OCI-LY3 (cell line): ENCODE measurements at regions not wholly inside any gene's neighbourhood (a gene's known extent, or its start where the extent isn't known, plus 50 kb on each side); places are given as distances from the start of the nearest gene placed in this dataset.
A peak's percentile ranks its signal among the peaks of the same experiment; 100 is the strongest.
"Not testable (repeated sequence)": the region's sequence is repeated elsewhere in the genome, so short reads cannot be mapped to it uniquely, and the experiment has no call there.

ENCODE experiments used
- H2AFZ ChIP-seq: fragments of 200-600, 300-600 bp; shearing (Covaris generic); 2 replicates; pipeline ENCODE4 v1.6.0; 2014; ENCODE audit warnings: antibody characterized with exemption, low read depth, low read length
- H3K27ac ChIP-seq: fragments of 200-600, 300-600 bp; sonication (generic); 2 replicates; pipeline ENCODE4 v1.5.1; 2014; ENCODE audit warnings: mild to moderate bottlenecking, low read length, moderate library complexity, mixed read lengths
- H3K27me3 ChIP-seq: fragments of 200-600, 300-600 bp; sonication (generic); 2 replicates; pipeline ENCODE4 v1.6.1; 2014; ENCODE audit warnings: low read depth, low read length, mixed read lengths
- H3K36me3 ChIP-seq: fragments of 200-600, 300-600 bp; sonication (generic); replicated peaks from 2 replicates; pipeline ENCODE3; 2014; ENCODE audit warnings: low read depth, low read length, mixed read lengths
- H3K4me1 ChIP-seq: fragments of 300-600, 200-600 bp; sonication (generic); 2 replicates; pipeline ENCODE4 v1.6.1; 2014; ENCODE audit warnings: low read length, mixed read lengths
- H3K4me2 ChIP-seq: fragments of 200-600, 300-600 bp; sonication (generic); 2 replicates; pipeline ENCODE4 v1.6.1; 2014; ENCODE audit warnings: low read length, mixed read lengths
- H3K4me3 ChIP-seq: fragments of 300-600, 200-600 bp; sonication (generic); 2 replicates; pipeline ENCODE4 v1.5.1; 2014; ENCODE audit warnings: antibody characterized with exemption, mild to moderate bottlenecking, low read length, moderate library complexity
- H3K79me2 ChIP-seq: fragments of 300-600, 200-600 bp; shearing (Covaris generic); 2 replicates; pipeline ENCODE4 v1.6.1; 2014; ENCODE audit warnings: mild to moderate bottlenecking, low read length, mixed read lengths
- H3K9ac ChIP-seq: fragments of 300-600, 200-600 bp; shearing (Covaris generic); 2 replicates; pipeline ENCODE4 v1.6.0; 2014; ENCODE audit warnings: mild to moderate bottlenecking, low read length, moderate library complexity
- H3K9me3 ChIP-seq: fragments of 200-600, 300-600 bp; shearing (Covaris generic); 2 replicates; pipeline ENCODE4 v1.6.1; 2014; ENCODE audit warnings: low read length, mixed read lengths; ENCODE audit not compliant: insufficient read depth
- H4K20me1 ChIP-seq: fragments of 200-600, 300-600 bp; sonication (generic); 2 replicates; pipeline ENCODE4 v1.6.1; 2016; ENCODE audit warnings: low read length, mixed read lengths; ENCODE audit not compliant: insufficient read depth
- CTCF ChIP-seq: fragments of 200-600, 300-600 bp; sonication (generic); IDR thresholded peaks from 2 replicates; pipeline ENCODE4 v1.5.1; 2014; ENCODE audit warnings: antibody characterized with exemption, low read length, low read depth
- EZH2phosphoT487 ChIP-seq: fragments of 200-600 bp; shearing (Covaris generic); IDR thresholded peaks from 2 replicates; pipeline ENCODE4 v1.6.1; 2018; ENCODE audit warnings: antibody characterized with exemption, mixed run types, low read depth

- Histone ChIP-seq H3K9ac (no peak overlapping the region), H2AFZ (no peak overlapping the region), H3K79me2 (no peaks in the 10 kb centered on the region), H3K4me2 (no peak overlapping the region), H3K4me3 (no peak overlapping the region), H3K4me1 (peaks cover 8% of the 10 kb centered on the region), H3K27ac (no peak overlapping the region), H3K27me3 (no peaks in the 10 kb centered on the region), H3K9me3 (peaks cover 3% of the 10 kb centered on the region), H3K36me3 (no peaks in the 10 kb centered on the region), H4K20me1 (no peaks in the 10 kb centered on the region)
- TF ChIP-seq EZH2phosphoT487, result no peak
- no peak for TF ChIP-seq CTCF
These were observed 614.9 kb downstream of the DOK5 start for GRCh38 chr20:55090286-55090685.

- peaks cover 8% of the 10 kb centered on the region for H3K4me1 ChIP-seq
- no peak overlapping the region for H3K4me3 ChIP-seq
- H3K4me2 ChIP-seq, result no peak overlapping the region
- no peaks in the 10 kb centered on the region for H3K79me2 ChIP-seq
- H3K27me3 ChIP-seq, result no peaks in the 10 kb centered on the region
- peak overlapping the region; percentile 48 for H2AFZ ChIP-seq
- H4K20me1 ChIP-seq, result no peaks in the 10 kb centered on the region
- no peaks in the 10 kb centered on the region for H3K36me3 ChIP-seq
- no peak for TF ChIP-seq EZH2phosphoT487
- TF ChIP-seq CTCF, result peak; percentile 66
- H3K27ac ChIP-seq, result no peak overlapping the region
- H3K9ac ChIP-seq, result no peak overlapping the region
- no peaks in the 10 kb centered on the region for H3K9me3 ChIP-seq
These were observed 611.0 kb downstream of the DOK5 start for GRCh38 chr20:55086421-55086820.

- H3K9me3 ChIP-seq, result no peaks in the 10 kb centered on the region
- TF ChIP-seq CTCF (no peak), EZH2phosphoT487 (no peak)
These were observed 604.5 kb downstream of the DOK5 start for GRCh38 chr20:55079917-55080316.

GRCh38 chr20:55074266-55074840 lies 599.0 kb downstream of the DOK5 start:
- not testable (repeated sequence) for H3K4me3 ChIP-seq, H3K9me3 ChIP-seq, H3K27ac ChIP-seq, H3K27me3 ChIP-seq, H3K36me3 ChIP-seq, H3K4me1 ChIP-seq, H2AFZ ChIP-seq, H4K20me1 ChIP-seq, H3K79me2 ChIP-seq, H3K9ac ChIP-seq, H3K4me2 ChIP-seq

More at GRCh38 chr20:55079917-55080316, 604.5 kb downstream of the DOK5 start:
- Histone ChIP-seq H3K79me2 (no peaks in the 10 kb centered on the region), H3K4me3 (no peak overlapping the region), H3K27ac (no peak overlapping the region), H3K9ac (no peak overlapping the region), H3K4me2 (no peak overlapping the region), H3K36me3 (no peaks in the 10 kb centered on the region), H3K4me1 (no peaks in the 10 kb centered on the region; the same call in 1 of the 2 replicates), H3K27me3 (no peaks in the 10 kb centered on the region), H4K20me1 (no peaks in the 10 kb centered on the region), H2AFZ (peak overlapping the region; percentile 66; the same call in 1 of the 2 replicates)
